Loucy (cell line): ENCODE measurements at regions not wholly inside any gene's neighbourhood (a gene's known extent, or its start where the extent isn't known, plus 50 kb on each side); places are given as distances from the start of the nearest gene placed in this dataset.

Experiments
- CTCF ChIP-seq: fragments of 200-600 bp; sonication (generic); conservative IDR thresholded peaks from 2 replicates; pipeline ENCODE4 v1.5.1; 2014; ENCODE audit warnings: mild to moderate bottlenecking, antibody characterized with exemption, low read length
- EZH2phosphoT487 ChIP-seq: fragments of 200-600 bp; IDR thresholded peaks from 2 replicates; pipeline ENCODE4 v1.6.1; 2018; ENCODE audit warnings: antibody characterized with exemption, mild to moderate bottlenecking, moderate library complexity, borderline replicate concordance

- TF ChIP-seq CTCF: no peak
- TF ChIP-seq EZH2phosphoT487: no peak
Observed at GRCh38 chr14:44732144-44732543, 225.1 kb upstream of the FSCB start.
